Stomach (tissue), 8 donors: ENCODE measurements at regions not wholly inside any gene's neighbourhood (a gene's known extent, or its start where the extent isn't known, plus 50 kb on each side); places are given as distances from the start of the nearest gene placed in this dataset.
A peak's percentile ranks its signal among the peaks of the same experiment; 100 is the strongest.
"Not testable (repeated sequence)": the region's sequence is repeated elsewhere in the genome, so short reads cannot be mapped to it uniquely, and the experiment has no call there.

Experiments
- DNase-seq, 2 donors: peaks; one replicate each; pipeline versions ENCODE4 v3.0.0 to v3.0.0-alpha.2; 2013 to 2019
- H3K27ac ChIP-seq, 5 donors: fragments of 200-600 bp in 4 of 5; sonication (generic) in 4 of 5; one replicate each; pipeline ENCODE4 v1.5.1; 2013 to 2019; ENCODE audit warnings: mild to moderate bottlenecking in 1 of 5, moderate library complexity in 1 of 5
- H3K27me3 ChIP-seq, 3 donors: fragments of 200-600 bp; sonication (generic); one replicate each; pipeline ENCODE4 v1.5.1; 2017 to 2019; ENCODE audit warnings: mixed run types in 1 of 3
- H3K36me3 ChIP-seq, 4 donors: fragments of 200-600 bp; sonication (generic); 1 replicate in 3 of 4; 2 replicates in 1 of 4; pipeline ENCODE4 v1.5.1; 2016 to 2019
- H3K4me1 ChIP-seq, 4 donors: fragments of 200-600 bp; sonication (generic); one replicate each; pipeline ENCODE4 v1.5.1; 2016 to 2019
- H3K4me3 ChIP-seq, 4 donors: fragments of 200-600 bp; sonication (generic) in 3 of 4; one replicate each; pipeline ENCODE4 v1.5.1; 2016 to 2019; ENCODE audit warnings: mild to moderate bottlenecking in 1 of 4
- H3K9me3 ChIP-seq, 4 donors: fragments of 200-600 bp; sonication (generic); one replicate each; pipeline ENCODE4 v1.5.1; 2016 to 2019
- CTCF ChIP-seq, 7 experiments: fragments of 450-650 bp in 4 of 7; fragments of 200-600 bp in 3 of 7; sonication (generic) in 3 of 7; IDR thresholded peaks; one replicate each; pipeline ENCODE4 v1.5.1; 2016 to 2019; ENCODE audit warnings: antibody characterized with exemption in 7 of 7, control low read depth in 2 of 7, mild to moderate bottlenecking in 1 of 7
- EP300 ChIP-seq: sonication (generic); formaldehyde crosslinking; IDR thresholded peaks from one replicate; pipeline ENCODE4 v1.6.1; 2017; ENCODE audit warnings: antibody characterized with exemption
- POLR2A ChIP-seq, 4 donors: fragments of 450-650 bp; IDR thresholded peaks; one replicate each; pipeline ENCODE4 v1.6.1; 2016; ENCODE audit warnings: antibody characterized with exemption in 4 of 4, control low read depth in 2 of 4, mild to moderate bottlenecking in 1 of 4, moderate library complexity in 1 of 4
- POLR2AphosphoS5 ChIP-seq, 3 donors: sonication (generic); formaldehyde crosslinking; IDR thresholded peaks; one replicate each; pipeline ENCODE4 v1.6.1; 2016; ENCODE audit warnings: antibody characterized with exemption in 3 of 3
- WGBS, 5 donors: extraction: QIAGEN DNeasy Blood & Tissue Kit in 3 of 5; methylation state at CpG; one replicate each; pipeline versions ENCODE4 v1.1.5 to v1.1.7; 2013 to 2018; 5-methylcytosine and 5-hydroxymethylcytosine counted together
- intact Hi-C: fragments of 100-400 bp; cut with DNase I; formaldehyde crosslinking; loops from one replicate; pipeline ENCODE4 v1.15.1; 2023; ENCODE audit warnings: low total_unique reads
- donor health status: healthy with polysubstance abuse.
- donor health status: Bipolar disorder and iron deficiency.
- donor health status: healthy.

- H3K9me3 ChIP-seq = no peaks in the 10 kb centered on the region
Measured at GRCh38 chr10:2882628-2883027, 184.7 kb upstream of the PFKP start.

GRCh38 chr10:2881720-2882620, 185.4 kb upstream of the PFKP start:
- WGBS, 5 donors = 64 to 71% (median 69%) methylated on average over 6 of the region's 6 CpGs
- no peak overlapping the region for H3K27ac ChIP-seq
- H3K4me1 ChIP-seq = no peaks in the 10 kb centered on the region
- H3K4me3 ChIP-seq = no peak overlapping the region
- no peaks in the 10 kb centered on the region for H3K36me3 ChIP-seq
- no peaks in the 10 kb centered on the region for H3K9me3 ChIP-seq
- DNase-seq = peak in 1 of 2 donors; percentile 55
- intact Hi-C loops = no loop called here
- H3K27me3 ChIP-seq = peaks cover 0 to 6% (median 0%) of the 10 kb centered on the region in 3 donors
- TF ChIP-seq EP300 (no peak), CTCF (IDR thresholded peaks at IDR 0.05) (no peak), POLR2AphosphoS5 (IDR thresholded peaks at IDR 0.05) (no peak), POLR2A (IDR thresholded peaks at IDR 0.05) (no peak)

More at GRCh38 chr10:2882628-2883027, 184.7 kb upstream of the PFKP start:
- Histone ChIP-seq H3K4me3 (no peak overlapping the region), H3K27me3 (peaks cover 0 to 6% (median 0%) of the 10 kb centered on the region in 3 donors), H3K4me1 (no peaks in the 10 kb centered on the region), H3K36me3 (no peaks in the 10 kb centered on the region), H3K27ac (no peak overlapping the region)
- DNase-seq = no peak
- 68 to 85% (median 82%) methylated on average over 9 of the region's 9 CpGs for WGBS, 5 donors
- TF ChIP-seq POLR2A (IDR thresholded peaks at IDR 0.05) (no peak), CTCF (IDR thresholded peaks at IDR 0.05) (no peak), POLR2AphosphoS5 (IDR thresholded peaks at IDR 0.05) (no peak), EP300 (no peak)
- intact Hi-C loops = no loop called here

- H3K4me1 ChIP-seq, H3K4me3 ChIP-seq, H3K27ac ChIP-seq, DNase-seq, H3K9me3 ChIP-seq, H3K27me3 ChIP-seq, intact Hi-C loops, H3K36me3 ChIP-seq: not testable (repeated sequence)
- WGBS, 5 donors = 89 to 95% (median 93%) methylated on average over 2 of the region's 2 CpGs
Measured at GRCh38 chr10:2880050-2880449, 187.3 kb upstream of the PFKP start.

GRCh38 chr10:2878818-2879217, 188.5 kb upstream of the PFKP start:
- intact Hi-C loops = no loop called here
- no peak for TF ChIP-seq POLR2AphosphoS5 (IDR thresholded peaks at IDR 0.05)

GRCh38 chr10:2876032-2876431, 191.3 kb upstream of the PFKP start:
- intact Hi-C loops = no loop called here
- Histone ChIP-seq H3K27ac (no peak overlapping the region), H3K4me1 (no peaks in the 10 kb centered on the region), H3K9me3 (no peaks in the 10 kb centered on the region), H3K27me3 (peaks cover 0 to 23% (median 0%) of the 10 kb centered on the region in 3 donors), H3K4me3 (no peak overlapping the region), H3K36me3 (no peaks in the 10 kb centered on the region)
- 83 to 93% (median 83%) methylated on average over 2 of the region's 2 CpGs for WGBS, 5 donors
- no peak for DNase-seq
- TF ChIP-seq EP300 (no peak), POLR2A (IDR thresholded peaks at IDR 0.05) (no peak), POLR2AphosphoS5 (IDR thresholded peaks at IDR 0.05) (no peak), CTCF (IDR thresholded peaks at IDR 0.05) (no peak)

More at GRCh38 chr10:2878818-2879217, 188.5 kb upstream of the PFKP start:
- no peaks in the 10 kb centered on the region for H3K36me3 ChIP-seq
- H3K27me3 ChIP-seq = peaks cover 0 to 10% (median 0%) of the 10 kb centered on the region in 3 donors
- H3K9me3 ChIP-seq = no peaks in the 10 kb centered on the region
- no peaks in the 10 kb centered on the region for H3K4me1 ChIP-seq
- no peak for DNase-seq
- no peak overlapping the region for H3K27ac ChIP-seq
- H3K4me3 ChIP-seq = no peak overlapping the region
- WGBS, 5 donors = 52 to 64% (median 61%) methylated on average over 8 of the region's 8 CpGs
